Hepatocyte (in vitro differentiated cells): ENCODE measurements at regions not wholly inside any gene's neighbourhood (a gene's known extent, or its start where the extent isn't known, plus 50 kb on each side); places are given as distances from the start of the nearest gene placed in this dataset.

Experiments
- DNase-seq: peaks from one replicate; pipeline ENCODE4 v3.0.0-alpha.2; 2016; ENCODE audit warnings: low spot score
- H2AFZ ChIP-seq: fragments of 200-600 bp; sonication (generic); 2 replicates; pipeline ENCODE4 v1.6.0; 2016; ENCODE audit warnings: antibody characterized with exemption, mild to moderate bottlenecking
- H3K27ac ChIP-seq: fragments of 200-600 bp; sonication (generic); 2 replicates; pipeline ENCODE4 v1.5.1; 2016; ENCODE audit warnings: mild to moderate bottlenecking
- H3K27me3 ChIP-seq: fragments of 200-600 bp; sonication (generic); 2 replicates; pipeline ENCODE4 v1.6.1; 2016
- H3K36me3 ChIP-seq: fragments of 200-600 bp; sonication (generic); replicated peaks from 2 replicates; pipeline ENCODE4 v1.5.1; 2016; ENCODE audit warnings: low read depth; ENCODE audit not compliant: insufficient read depth
- H3K4me1 ChIP-seq: fragments of 200-600 bp; sonication (generic); 2 replicates; pipeline ENCODE4 v1.5.1; 2016; ENCODE audit warnings: mild to moderate bottlenecking, moderate library complexity; ENCODE audit not compliant: insufficient read depth
- H3K4me2 ChIP-seq: fragments of 200-600 bp; sonication (generic); 2 replicates; pipeline ENCODE4 v1.6.0; 2016
- H3K4me3 ChIP-seq: fragments of 200-600 bp; sonication (generic); 2 replicates; pipeline ENCODE4 v1.5.1; 2016; ENCODE audit warnings: mild to moderate bottlenecking
- H3K79me2 ChIP-seq: fragments of 200-600 bp; sonication (generic); 2 replicates; pipeline ENCODE4 v1.6.0; 2017; ENCODE audit warnings: mild to moderate bottlenecking
- H3K9me2 ChIP-seq: fragments of 200-600 bp; sonication (generic); replicated peaks from 2 replicates; pipeline ENCODE4 v1.6.0; 2017; ENCODE audit warnings: mild to moderate bottlenecking; ENCODE audit not compliant: insufficient read depth
- H3K9me3 ChIP-seq: fragments of 200-600 bp; sonication (generic); 2 replicates; pipeline ENCODE4 v1.5.1; 2016; ENCODE audit warnings: low read depth, mild to moderate bottlenecking
- H4K20me1 ChIP-seq: fragments of 200-600 bp; sonication (generic); 2 replicates; pipeline ENCODE4 v1.6.0; 2016; ENCODE audit warnings: mild to moderate bottlenecking; ENCODE audit not compliant: insufficient read depth, poor library complexity, severe bottlenecking
- EZH2 ChIP-seq: fragments of 200-600 bp; sonication (generic); IDR thresholded peaks from 2 replicates; pipeline ENCODE4 v1.6.1; 2016; ENCODE audit warnings: antibody characterized with exemption, mild to moderate bottlenecking, borderline replicate concordance
- EZH2phosphoT487 ChIP-seq: fragments of 200-600 bp; sonication (generic); IDR thresholded peaks from one replicate; pipeline ENCODE4 v1.6.1; 2018; ENCODE audit warnings: antibody characterized with exemption, mild to moderate bottlenecking, low read depth, moderate library complexity; ENCODE audit not compliant: unreplicated experiment, severe bottlenecking
- whole genome bisulfite sequencing: methylation state at CpG from one replicate; pipeline ENCODE4 v1.1.6; 2016; ENCODE audit warnings: low lambda C conversion rate; ENCODE audit errors: missing lambda C conversion rate; 5-methylcytosine and 5-hydroxymethylcytosine counted together
- TF ChIP-seq, protein P1 (sequence below): fragments of 200-600 bp; sonication (generic); IDR thresholded peaks from 2 replicates; pipeline ENCODE4 v1.5.1; 2016; ENCODE audit warnings: antibody characterized with exemption, mild to moderate bottlenecking; ENCODE audit not compliant: poor library complexity

DNA sequence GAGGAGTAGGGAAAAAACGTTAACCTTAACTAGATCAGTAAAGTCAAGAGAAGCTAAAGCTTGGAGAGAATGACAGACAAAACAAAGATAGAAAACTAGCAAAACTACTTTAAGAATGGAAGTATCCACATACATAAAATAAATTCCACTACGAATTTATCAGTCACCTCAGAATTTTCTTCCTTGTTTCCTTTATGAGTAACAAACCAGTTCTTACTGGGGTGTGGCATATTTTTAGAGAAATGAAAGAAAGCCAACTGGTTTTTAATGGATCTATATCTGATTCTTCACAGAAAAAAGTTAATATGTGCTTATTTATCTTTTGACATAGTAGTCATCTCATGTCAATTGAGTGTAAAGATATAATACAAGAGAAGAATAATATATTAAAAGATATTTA lies 2033.7 kb upstream of the CELF4 start:
- no peak for DNase-seq
- TF ChIP-seq, protein P1, sequence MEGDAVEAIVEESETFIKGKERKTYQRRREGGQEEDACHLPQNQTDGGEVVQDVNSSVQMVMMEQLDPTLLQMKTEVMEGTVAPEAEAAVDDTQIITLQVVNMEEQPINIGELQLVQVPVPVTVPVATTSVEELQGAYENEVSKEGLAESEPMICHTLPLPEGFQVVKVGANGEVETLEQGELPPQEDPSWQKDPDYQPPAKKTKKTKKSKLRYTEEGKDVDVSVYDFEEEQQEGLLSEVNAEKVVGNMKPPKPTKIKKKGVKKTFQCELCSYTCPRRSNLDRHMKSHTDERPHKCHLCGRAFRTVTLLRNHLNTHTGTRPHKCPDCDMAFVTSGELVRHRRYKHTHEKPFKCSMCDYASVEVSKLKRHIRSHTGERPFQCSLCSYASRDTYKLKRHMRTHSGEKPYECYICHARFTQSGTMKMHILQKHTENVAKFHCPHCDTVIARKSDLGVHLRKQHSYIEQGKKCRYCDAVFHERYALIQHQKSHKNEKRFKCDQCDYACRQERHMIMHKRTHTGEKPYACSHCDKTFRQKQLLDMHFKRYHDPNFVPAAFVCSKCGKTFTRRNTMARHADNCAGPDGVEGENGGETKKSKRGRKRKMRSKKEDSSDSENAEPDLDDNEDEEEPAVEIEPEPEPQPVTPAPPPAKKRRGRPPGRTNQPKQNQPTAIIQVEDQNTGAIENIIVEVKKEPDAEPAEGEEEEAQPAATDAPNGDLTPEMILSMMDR: no peak
- no peak for TF ChIP-seq EZH2phosphoT487
- no peak for TF ChIP-seq EZH2
- no peaks in the 10 kb centered on the region for H3K79me2 ChIP-seq
- H3K4me2 ChIP-seq: no peak overlapping the region
- H3K27me3 ChIP-seq: no peaks in the 10 kb centered on the region
- no peaks in the 10 kb centered on the region for H4K20me1 ChIP-seq
- no peaks in the 10 kb centered on the region for H3K9me3 ChIP-seq
- H2AFZ ChIP-seq: no peak overlapping the region
- no peak overlapping the region for H3K27ac ChIP-seq
- H3K9me2 ChIP-seq: no peaks in the 10 kb centered on the region
- H3K36me3 ChIP-seq: no peaks in the 10 kb centered on the region
- no peak overlapping the region for H3K4me3 ChIP-seq
- no peaks in the 10 kb centered on the region for H3K4me1 ChIP-seq
- WGBS: 81% methylated on average over 2 of the region's 2 CpGs

DNA sequence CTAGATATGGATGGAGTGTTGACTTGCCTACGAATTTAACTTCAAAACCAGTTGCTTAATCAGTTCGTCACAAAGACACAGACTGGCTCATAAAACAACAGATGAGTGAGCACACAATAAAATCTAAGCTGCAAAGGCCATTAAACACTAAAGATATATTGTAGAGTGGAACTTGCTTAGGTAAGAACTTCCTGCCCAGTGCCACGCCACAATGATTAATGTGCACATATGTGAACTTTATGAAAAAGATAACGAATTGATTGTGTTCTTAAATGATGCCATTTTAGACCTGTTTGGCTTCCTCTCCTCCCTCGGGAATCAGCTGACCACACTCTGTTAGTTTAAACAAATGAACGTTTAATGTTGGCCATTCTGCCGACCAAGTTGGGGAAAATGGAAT lies 2031.3 kb upstream of the CELF4 start:
- H3K9me3 ChIP-seq: no peaks in the 10 kb centered on the region
- H3K9me2 ChIP-seq: no peaks in the 10 kb centered on the region
- H3K4me3 ChIP-seq: no peak overlapping the region
- H3K36me3 ChIP-seq: no peaks in the 10 kb centered on the region
- peak overlapping the region; percentile 7 for H2AFZ ChIP-seq
- H3K79me2 ChIP-seq: no peaks in the 10 kb centered on the region
- peak overlapping the region; percentile 63 for H3K27ac ChIP-seq
- H3K4me2 ChIP-seq: peak overlapping the region; percentile 38
- DNase-seq: peak; percentile 31
- TF ChIP-seq, protein P1: no peak
- TF ChIP-seq EZH2phosphoT487 (no peak), EZH2 (no peak)
- H3K27me3 ChIP-seq: no peaks in the 10 kb centered on the region
- no peaks in the 10 kb centered on the region for H4K20me1 ChIP-seq
- H3K4me1 ChIP-seq: no peaks in the 10 kb centered on the region
- WGBS: 37% methylated on average over 7 of the region's 7 CpGs

DNA sequence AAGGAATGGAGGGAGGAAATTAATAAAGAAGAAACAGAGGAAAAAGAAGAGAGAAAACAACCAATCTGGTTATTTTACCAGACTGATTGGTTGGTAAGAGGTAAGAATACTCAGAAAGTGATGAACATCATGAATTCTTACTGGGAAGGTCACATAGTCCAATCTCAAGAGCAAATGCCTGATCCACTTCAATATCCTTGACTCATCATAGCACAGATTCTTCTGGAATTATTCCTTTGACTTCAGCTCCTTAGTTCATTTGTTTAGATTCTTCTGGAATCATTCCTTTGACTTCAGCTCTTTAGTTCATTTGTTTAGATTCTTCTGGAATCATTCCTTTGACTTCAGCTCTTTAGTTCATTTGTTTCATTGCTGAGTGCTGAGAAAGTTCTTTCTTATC lies 2030.6 kb upstream of the CELF4 start:
- H3K9me2 ChIP-seq: no peaks in the 10 kb centered on the region
- no peaks in the 10 kb centered on the region for H4K20me1 ChIP-seq
- no peaks in the 10 kb centered on the region for H3K4me1 ChIP-seq
- no peak overlapping the region for H3K4me3 ChIP-seq
- DNase-seq: no peak
- H3K79me2 ChIP-seq: no peaks in the 10 kb centered on the region
- no peak overlapping the region for H3K4me2 ChIP-seq
- H3K27me3 ChIP-seq: no peaks in the 10 kb centered on the region
- H3K9me3 ChIP-seq: no peaks in the 10 kb centered on the region
- TF ChIP-seq EZH2phosphoT487: no peak
- TF ChIP-seq, protein P1: no peak
- no peak for TF ChIP-seq EZH2
- no peaks in the 10 kb centered on the region for H3K36me3 ChIP-seq
- no peak overlapping the region for H2AFZ ChIP-seq
- peak overlapping the region; percentile 55 for H3K27ac ChIP-seq

DNA sequence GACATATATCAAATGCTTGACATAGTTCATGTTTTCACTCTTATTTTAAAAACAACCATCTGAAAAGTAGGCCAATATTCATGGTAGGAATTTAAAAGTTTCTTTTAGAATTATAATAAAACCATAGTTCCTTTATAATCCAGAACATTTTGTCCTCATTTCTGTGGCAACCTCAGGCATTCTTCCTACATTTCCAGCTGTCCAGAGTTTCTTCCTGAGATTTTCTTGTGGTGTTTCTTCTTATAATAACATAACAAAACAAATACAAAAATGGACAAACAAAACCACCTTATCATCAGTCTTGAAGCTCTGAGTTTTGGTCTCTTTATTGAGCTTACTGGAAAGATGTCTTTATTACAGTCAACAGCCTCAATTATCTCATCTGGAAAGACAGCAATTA lies 2028.6 kb upstream of the CELF4 start:
- Histone ChIP-seq H3K79me2 (no peaks in the 10 kb centered on the region), H3K27ac (no peak overlapping the region), H4K20me1 (no peaks in the 10 kb centered on the region), H3K9me2 (no peaks in the 10 kb centered on the region), H3K4me1 (no peaks in the 10 kb centered on the region), H3K36me3 (no peaks in the 10 kb centered on the region), H2AFZ (no peak overlapping the region), H3K4me2 (no peak overlapping the region), H3K27me3 (no peaks in the 10 kb centered on the region), H3K4me3 (no peak overlapping the region), H3K9me3 (no peaks in the 10 kb centered on the region)
- TF ChIP-seq EZH2phosphoT487: no peak
- no peak for TF ChIP-seq EZH2
- TF ChIP-seq, protein P1: no peak
- DNase-seq: no peak
